Activated CD4-positive, alpha-beta memory T cell treated with anti-CD3 and anti-CD28 coated beads, Interleukin-2, amount 10 ng/mL, durations not matched to agents 7 days and 5 days (primary cell): ENCODE measurements at regions not wholly inside any gene's neighbourhood (a gene's known extent, or its start where the extent isn't known, plus 50 kb on each side); places are given as distances from the start of the nearest gene placed in this dataset.
"Not testable (repeated sequence)": the region's sequence is repeated elsewhere in the genome, so short reads cannot be mapped to it uniquely, and the experiment has no call there.

ENCODE experiments used
- CTCF ChIA-PET: fragments of 350-600 bp; sonication (Branson Sonifier 250); formaldehyde crosslinking; loops from one replicate; lab custom pipeline; 2021; ENCODE audit warnings: antibody characterized with exemption, inconsistent platforms; lab: Charles Lee
- POLR2A ChIA-PET: fragments of 350-600 bp; sonication (Branson Sonifier 250); formaldehyde crosslinking; loops from one replicate; lab custom pipeline; 2021; ENCODE audit warnings: antibody characterized with exemption; lab: Charles Lee
- DNase-seq: peaks from one replicate; pipeline ENCODE4 v3.0.0-alpha.2; 2020
- H3K27ac Mint-ChIP-seq: one replicate; pipeline ENCODE4 v1.8.0; 2021; ENCODE audit warnings: mild to moderate bottlenecking, mixed read lengths
- H3K27me3 Mint-ChIP-seq: one replicate; pipeline ENCODE4 v1.8.0; 2021; ENCODE audit warnings: mixed read lengths
- H3K36me3 Mint-ChIP-seq: one replicate; pipeline ENCODE4 v1.8.0; 2021; ENCODE audit warnings: low read depth, mixed read lengths
- H3K4me1 Mint-ChIP-seq: one replicate; pipeline ENCODE4 v1.8.0; 2021; ENCODE audit warnings: mixed read lengths
- H3K4me3 Mint-ChIP-seq: one replicate; pipeline ENCODE4 v1.8.0; 2021; ENCODE audit warnings: mild to moderate bottlenecking, mixed read lengths
- H3K9me3 Mint-ChIP-seq: one replicate; pipeline ENCODE4 v1.8.0; 2021; ENCODE audit warnings: mixed read lengths

GRCh38 chrX:9376111-9376510, 88.7 kb upstream of the TBL1X start:
- Mint-ChIP-seq H3K4me3 (no peak overlapping the region), H3K27ac (no peak overlapping the region), H3K27me3 (no peaks in the 10 kb centered on the region), H3K4me1 (peaks cover 32% of the 10 kb centered on the region), H3K36me3 (no peaks in the 10 kb centered on the region), H3K9me3 (peaks cover 10% of the 10 kb centered on the region)
- CTCF ChIA-PET = no interaction called here
- POLR2A ChIA-PET = no interaction called here
- DNase-seq = no peak

GRCh38 chrX:9377216-9377615, 87.6 kb upstream of the TBL1X start:
- Mint-ChIP-seq H3K4me1 (peaks cover 33% of the 10 kb centered on the region), H3K9me3 (peaks cover 10% of the 10 kb centered on the region)
- DNase-seq, CTCF ChIA-PET, POLR2A ChIA-PET, H3K27me3 Mint-ChIP-seq, H3K27ac Mint-ChIP-seq, H3K36me3 Mint-ChIP-seq, H3K4me3 Mint-ChIP-seq: not testable (repeated sequence)

- peak overlapping the region; percentile 49 for H3K27ac Mint-ChIP-seq
- peaks cover 3% of the 10 kb centered on the region for H3K36me3 Mint-ChIP-seq
- ChIA-PET POLR2A (interaction anchor here (0.8 to 2.1 kb wide), 5 partner anchors 9 to 89 kb away, joined by 3 to 9 read pairs (median 4); no protein-coding TSS in a partner anchor), CTCF (interaction anchor here (1.5 kb wide), 1 partner anchor 25 kb away, joined by 3 read pairs; no protein-coding TSS in a partner anchor)
- no peak overlapping the region for H3K4me3 Mint-ChIP-seq
- H3K27me3 Mint-ChIP-seq = no peaks in the 10 kb centered on the region
- no peak for DNase-seq
- peaks cover 12% of the 10 kb centered on the region for H3K9me3 Mint-ChIP-seq
- H3K4me1 Mint-ChIP-seq = peaks cover 51% of the 10 kb centered on the region
These were observed 85.7 kb upstream of the TBL1X start for GRCh38 chrX:9378980-9379696.

- CTCF ChIA-PET = interaction anchor here (1.0 to 1.5 kb wide), 2 partner anchors 26 to 40 kb away, joined by 3 read pairs; no protein-coding TSS in a partner anchor
- no peak overlapping the region for H3K4me3 Mint-ChIP-seq
- H3K9me3 Mint-ChIP-seq = peaks cover 12% of the 10 kb centered on the region
- H3K36me3 Mint-ChIP-seq = peaks cover 3% of the 10 kb centered on the region
- DNase-seq = no peak
- no peaks in the 10 kb centered on the region for H3K27me3 Mint-ChIP-seq
- peak overlapping the region; percentile 59 for H3K27ac Mint-ChIP-seq
- POLR2A ChIA-PET = interaction anchor here (1.5 to 2.1 kb wide), 4 partner anchors 10 to 84 kb away, joined by 3 to 9 read pairs (median 4); no protein-coding TSS in a partner anchor
- peaks cover 54% of the 10 kb centered on the region for H3K4me1 Mint-ChIP-seq
These were observed 84.9 kb upstream of the TBL1X start for GRCh38 chrX:9379697-9380551.

- no peak for DNase-seq
- Mint-ChIP-seq H3K4me3 (no peak overlapping the region), H3K36me3 (peaks cover 3% of the 10 kb centered on the region), H3K27ac (peak overlapping the region; percentile 40), H3K27me3 (peaks cover 3% of the 10 kb centered on the region), H3K4me1 (peaks cover 47% of the 10 kb centered on the region), H3K9me3 (peaks cover 6% of the 10 kb centered on the region)
- ChIA-PET POLR2A (no interaction called here), CTCF (no interaction called here)
These were observed 81.2 kb upstream of the TBL1X start for GRCh38 chrX:9383655-9384054.

- no peaks in the 10 kb centered on the region for H3K36me3 Mint-ChIP-seq
- H3K27me3 Mint-ChIP-seq = peaks cover 3% of the 10 kb centered on the region
- H3K9me3 Mint-ChIP-seq = no peaks in the 10 kb centered on the region
- ChIA-PET CTCF (no interaction called here), POLR2A (no interaction called here)
- no peak overlapping the region for H3K4me3 Mint-ChIP-seq
- H3K4me1 Mint-ChIP-seq = peaks cover 9% of the 10 kb centered on the region
- no peak overlapping the region for H3K27ac Mint-ChIP-seq
- DNase-seq = no peak
These were observed 76.4 kb upstream of the TBL1X start for GRCh38 chrX:9388450-9388849.

- DNase-seq = no peak
- CTCF ChIA-PET = no interaction called here
- Mint-ChIP-seq H3K4me3 (no peak overlapping the region), H3K36me3 (no peaks in the 10 kb centered on the region), H3K27ac (no peak overlapping the region), H3K9me3 (no peaks in the 10 kb centered on the region), H3K27me3 (peaks cover 3% of the 10 kb centered on the region), H3K4me1 (no peaks in the 10 kb centered on the region)
- POLR2A ChIA-PET = no interaction called here
These were observed 74.7 kb upstream of the TBL1X start for GRCh38 chrX:9390121-9390520.

GRCh38 chrX:9390693-9391368, 74.0 kb upstream of the TBL1X start:
- POLR2A ChIA-PET = no interaction called here
- no peak overlapping the region for H3K27ac Mint-ChIP-seq
- CTCF ChIA-PET = no interaction called here

DNA sequence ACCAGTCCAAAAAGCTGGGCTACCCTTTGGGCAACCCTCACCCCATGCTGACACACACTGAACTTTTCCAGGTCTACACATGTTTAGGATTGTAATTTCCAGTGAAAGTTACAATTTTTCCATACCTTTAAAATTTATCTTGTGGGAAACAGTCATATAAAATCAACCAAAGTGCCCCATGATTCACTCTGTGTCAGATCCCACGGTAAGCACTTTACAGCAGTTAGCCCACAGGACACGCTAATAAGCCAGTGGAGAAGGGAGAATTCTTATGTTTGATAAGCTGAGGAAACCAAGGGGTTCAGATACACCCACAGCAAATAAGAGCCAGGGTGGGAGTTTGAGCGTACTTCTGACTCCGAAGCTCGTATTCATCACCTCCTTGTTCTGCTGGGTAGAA, 72.4 kb upstream of the TBL1X start:
- POLR2A ChIA-PET = no interaction called here
- Mint-ChIP-seq H3K27me3 (peaks cover 2% of the 10 kb centered on the region), H3K4me1 (peaks cover 8% of the 10 kb centered on the region), H3K27ac (no peak overlapping the region), H3K36me3 (no peaks in the 10 kb centered on the region), H3K4me3 (no peak overlapping the region), H3K9me3 (no peaks in the 10 kb centered on the region)
- no peak for DNase-seq
- CTCF ChIA-PET = no interaction called here

More at GRCh38 chrX:9390693-9391368, 74.0 kb upstream of the TBL1X start:
- no peaks in the 10 kb centered on the region for H3K36me3 Mint-ChIP-seq
- no peak for DNase-seq
- no peak overlapping the region for H3K4me3 Mint-ChIP-seq
- H3K27me3 Mint-ChIP-seq = peaks cover 3% of the 10 kb centered on the region
- H3K9me3 Mint-ChIP-seq = no peaks in the 10 kb centered on the region
- peaks cover 2% of the 10 kb centered on the region for H3K4me1 Mint-ChIP-seq

- H3K4me1 Mint-ChIP-seq = peaks cover 8% of the 10 kb centered on the region
- ChIA-PET POLR2A (no interaction called here), CTCF (no interaction called here)
- no peaks in the 10 kb centered on the region for H3K9me3 Mint-ChIP-seq
- no peak overlapping the region for H3K4me3 Mint-ChIP-seq
- H3K27me3 Mint-ChIP-seq = no peaks in the 10 kb centered on the region
- DNase-seq = no peak
- no peak overlapping the region for H3K27ac Mint-ChIP-seq
- no peaks in the 10 kb centered on the region for H3K36me3 Mint-ChIP-seq
These were observed 71.3 kb upstream of the TBL1X start for GRCh38 chrX:9393571-9393970.

DNA sequence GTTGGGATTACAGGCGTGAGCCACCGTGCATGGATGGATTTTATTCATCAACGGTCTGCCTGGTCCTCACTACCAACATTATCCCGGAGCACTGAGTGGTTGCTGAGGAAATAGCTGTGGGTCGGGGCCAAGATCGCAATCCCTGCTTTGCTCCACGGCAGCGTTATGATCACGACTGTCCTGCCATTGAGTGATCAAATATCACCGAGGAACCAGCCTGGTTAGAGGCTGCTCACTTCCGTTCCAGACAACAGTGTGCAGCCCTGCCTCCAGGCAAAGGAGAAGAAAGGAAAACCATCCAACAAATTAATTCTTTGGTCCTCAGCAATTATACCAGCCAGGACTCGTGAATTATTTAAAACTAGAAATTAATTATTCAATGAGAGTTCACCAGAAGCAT, 70.6 kb upstream of the TBL1X start:
- Mint-ChIP-seq H3K4me1 (peaks cover 8% of the 10 kb centered on the region), H3K36me3 (no peaks in the 10 kb centered on the region), H3K4me3 (no peak overlapping the region), H3K27me3 (no peaks in the 10 kb centered on the region), H3K9me3 (no peaks in the 10 kb centered on the region), H3K27ac (no peak overlapping the region)
- CTCF ChIA-PET = no interaction called here
- POLR2A ChIA-PET = no interaction called here
- DNase-seq = no peak

DNA sequence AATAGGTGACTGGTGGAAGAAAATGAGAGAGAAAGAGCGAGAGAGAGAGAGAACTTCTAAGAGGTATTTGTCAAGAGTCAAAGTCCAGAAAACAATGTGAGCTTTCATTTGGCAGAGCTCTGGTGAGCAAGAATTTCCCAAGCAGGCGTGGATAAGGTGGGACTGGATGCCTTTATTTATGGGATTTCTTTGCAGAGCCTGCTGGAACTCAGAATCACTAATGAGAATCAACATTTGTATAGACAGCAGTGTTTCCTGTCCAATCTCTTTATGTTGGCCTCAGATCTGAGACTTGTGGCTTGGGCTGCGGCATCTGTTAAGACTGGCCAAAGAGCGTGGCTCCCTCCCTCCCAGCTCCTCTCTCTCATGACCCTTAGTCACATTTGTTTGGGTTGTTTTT, 67.9 kb upstream of the TBL1X start:
- Mint-ChIP-seq H3K4me1 (peaks cover 8% of the 10 kb centered on the region), H3K4me3 (no peak overlapping the region), H3K27me3 (no peaks in the 10 kb centered on the region), H3K36me3 (no peaks in the 10 kb centered on the region), H3K27ac (no peak overlapping the region), H3K9me3 (no peaks in the 10 kb centered on the region)
- POLR2A ChIA-PET = no interaction called here
- CTCF ChIA-PET = no interaction called here
- no peak for DNase-seq

- Mint-ChIP-seq H3K4me3 (no peak overlapping the region), H3K27ac (no peak overlapping the region), H3K4me1 (peaks cover 4% of the 10 kb centered on the region), H3K36me3 (no peaks in the 10 kb centered on the region), H3K9me3 (no peaks in the 10 kb centered on the region), H3K27me3 (no peaks in the 10 kb centered on the region)
- DNase-seq = no peak
- POLR2A ChIA-PET = no interaction called here
- CTCF ChIA-PET = no interaction called here
These were observed 63.8 kb upstream of the TBL1X start for GRCh38 chrX:9401051-9401450.
